Hepatocyte (in vitro differentiated cells): ENCODE measurements at regions not wholly inside any gene's neighbourhood (a gene's known extent, or its start where the extent isn't known, plus 50 kb on each side); places are given as distances from the start of the nearest gene placed in this dataset.

ENCODE experiments used
- DNase-seq: peaks from one replicate; pipeline ENCODE4 v3.0.0-alpha.2; 2016; ENCODE audit warnings: low spot score
- H2AFZ ChIP-seq: fragments of 200-600 bp; sonication (generic); 2 replicates; pipeline ENCODE4 v1.6.0; 2016; ENCODE audit warnings: antibody characterized with exemption, mild to moderate bottlenecking
- H3K27ac ChIP-seq: fragments of 200-600 bp; sonication (generic); 2 replicates; pipeline ENCODE4 v1.5.1; 2016; ENCODE audit warnings: mild to moderate bottlenecking
- H3K27me3 ChIP-seq: fragments of 200-600 bp; sonication (generic); 2 replicates; pipeline ENCODE4 v1.6.1; 2016
- H3K36me3 ChIP-seq: fragments of 200-600 bp; sonication (generic); replicated peaks from 2 replicates; pipeline ENCODE4 v1.5.1; 2016; ENCODE audit warnings: low read depth; ENCODE audit not compliant: insufficient read depth
- H3K4me1 ChIP-seq: fragments of 200-600 bp; sonication (generic); 2 replicates; pipeline ENCODE4 v1.5.1; 2016; ENCODE audit warnings: mild to moderate bottlenecking, moderate library complexity; ENCODE audit not compliant: insufficient read depth
- H3K4me2 ChIP-seq: fragments of 200-600 bp; sonication (generic); 2 replicates; pipeline ENCODE4 v1.6.0; 2016
- H3K4me3 ChIP-seq: fragments of 200-600 bp; sonication (generic); 2 replicates; pipeline ENCODE4 v1.5.1; 2016; ENCODE audit warnings: mild to moderate bottlenecking
- H3K79me2 ChIP-seq: fragments of 200-600 bp; sonication (generic); 2 replicates; pipeline ENCODE4 v1.6.0; 2017; ENCODE audit warnings: mild to moderate bottlenecking
- H3K9me2 ChIP-seq: fragments of 200-600 bp; sonication (generic); replicated peaks from 2 replicates; pipeline ENCODE4 v1.6.0; 2017; ENCODE audit warnings: mild to moderate bottlenecking; ENCODE audit not compliant: insufficient read depth
- H3K9me3 ChIP-seq: fragments of 200-600 bp; sonication (generic); 2 replicates; pipeline ENCODE4 v1.5.1; 2016; ENCODE audit warnings: low read depth, mild to moderate bottlenecking
- H4K20me1 ChIP-seq: fragments of 200-600 bp; sonication (generic); 2 replicates; pipeline ENCODE4 v1.6.0; 2016; ENCODE audit warnings: mild to moderate bottlenecking; ENCODE audit not compliant: insufficient read depth, poor library complexity, severe bottlenecking
- EZH2 ChIP-seq: fragments of 200-600 bp; sonication (generic); IDR thresholded peaks from 2 replicates; pipeline ENCODE4 v1.6.1; 2016; ENCODE audit warnings: antibody characterized with exemption, mild to moderate bottlenecking, borderline replicate concordance
- EZH2phosphoT487 ChIP-seq: fragments of 200-600 bp; sonication (generic); IDR thresholded peaks from one replicate; pipeline ENCODE4 v1.6.1; 2018; ENCODE audit warnings: antibody characterized with exemption, mild to moderate bottlenecking, low read depth, moderate library complexity; ENCODE audit not compliant: unreplicated experiment, severe bottlenecking
- WGBS: methylation state at CpG from one replicate; pipeline ENCODE4 v1.1.6; 2016; ENCODE audit warnings: low lambda C conversion rate; ENCODE audit errors: missing lambda C conversion rate; 5-methylcytosine and 5-hydroxymethylcytosine counted together
- TF ChIP-seq, protein P1 (sequence below): fragments of 200-600 bp; sonication (generic); IDR thresholded peaks from 2 replicates; pipeline ENCODE4 v1.5.1; 2016; ENCODE audit warnings: antibody characterized with exemption, mild to moderate bottlenecking; ENCODE audit not compliant: poor library complexity

DNA sequence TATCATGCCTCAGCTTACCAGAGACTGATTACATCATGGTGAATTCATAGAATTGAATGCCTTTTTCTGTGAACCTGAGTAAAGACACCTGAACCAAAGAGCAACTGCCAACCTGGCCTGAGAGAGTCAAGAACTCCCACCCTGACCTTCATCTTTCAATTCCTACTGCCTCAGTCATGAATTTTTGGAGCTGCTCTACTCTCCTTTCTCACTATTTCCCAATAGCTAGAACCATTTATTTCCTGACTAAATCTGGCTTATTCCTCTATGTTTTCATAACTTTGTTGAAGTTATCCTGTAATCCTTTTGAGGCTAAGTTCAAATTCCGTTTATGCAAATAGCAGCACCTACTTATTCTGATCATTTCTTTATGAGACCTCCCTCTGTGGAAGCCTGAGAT is 712.4 kb upstream of the UBE2E2 start:
- H3K4me1 ChIP-seq: no peaks in the 10 kb centered on the region
- H3K36me3 ChIP-seq: no peaks in the 10 kb centered on the region
- TF ChIP-seq EZH2phosphoT487: no peak
- TF ChIP-seq, protein P1, sequence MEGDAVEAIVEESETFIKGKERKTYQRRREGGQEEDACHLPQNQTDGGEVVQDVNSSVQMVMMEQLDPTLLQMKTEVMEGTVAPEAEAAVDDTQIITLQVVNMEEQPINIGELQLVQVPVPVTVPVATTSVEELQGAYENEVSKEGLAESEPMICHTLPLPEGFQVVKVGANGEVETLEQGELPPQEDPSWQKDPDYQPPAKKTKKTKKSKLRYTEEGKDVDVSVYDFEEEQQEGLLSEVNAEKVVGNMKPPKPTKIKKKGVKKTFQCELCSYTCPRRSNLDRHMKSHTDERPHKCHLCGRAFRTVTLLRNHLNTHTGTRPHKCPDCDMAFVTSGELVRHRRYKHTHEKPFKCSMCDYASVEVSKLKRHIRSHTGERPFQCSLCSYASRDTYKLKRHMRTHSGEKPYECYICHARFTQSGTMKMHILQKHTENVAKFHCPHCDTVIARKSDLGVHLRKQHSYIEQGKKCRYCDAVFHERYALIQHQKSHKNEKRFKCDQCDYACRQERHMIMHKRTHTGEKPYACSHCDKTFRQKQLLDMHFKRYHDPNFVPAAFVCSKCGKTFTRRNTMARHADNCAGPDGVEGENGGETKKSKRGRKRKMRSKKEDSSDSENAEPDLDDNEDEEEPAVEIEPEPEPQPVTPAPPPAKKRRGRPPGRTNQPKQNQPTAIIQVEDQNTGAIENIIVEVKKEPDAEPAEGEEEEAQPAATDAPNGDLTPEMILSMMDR: no peak
- TF ChIP-seq EZH2: no peak

DNA sequence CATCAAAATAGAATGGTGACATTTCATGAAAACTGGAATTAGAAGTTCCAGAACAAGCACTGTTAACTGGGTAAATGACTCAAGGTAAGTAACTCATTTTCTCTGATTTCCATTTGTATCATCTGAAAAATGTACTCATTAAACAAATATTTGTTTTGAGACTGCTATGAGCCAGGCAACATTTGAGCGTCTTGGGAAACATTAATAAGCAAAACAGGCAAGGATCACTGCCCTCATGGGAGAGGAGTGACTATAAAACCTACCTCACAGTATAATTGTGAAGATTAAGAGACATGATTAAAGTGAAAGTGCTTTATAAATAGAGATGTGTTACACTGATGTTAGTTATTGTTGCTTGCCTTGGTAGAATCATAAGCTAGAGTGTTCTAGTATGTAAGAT is 711.8 kb upstream of the UBE2E2 start:
- Histone ChIP-seq H2AFZ (no peak overlapping the region), H3K4me3 (no peak overlapping the region), H3K9me2 (no peaks in the 10 kb centered on the region), H4K20me1 (no peaks in the 10 kb centered on the region), H3K27me3 (no peaks in the 10 kb centered on the region), H3K9me3 (no peaks in the 10 kb centered on the region), H3K36me3 (no peaks in the 10 kb centered on the region), H3K4me1 (no peaks in the 10 kb centered on the region), H3K27ac (no peak overlapping the region), H3K4me2 (no peak overlapping the region), H3K79me2 (no peaks in the 10 kb centered on the region)
- TF ChIP-seq EZH2 (no peak), EZH2phosphoT487 (no peak)
- TF ChIP-seq, protein P1: no peak
- no peak for DNase-seq
- 84% methylated on average over 1 of the region's 1 CpG for WGBS

More for the DNA sequence above, 712.4 kb upstream of the UBE2E2 start:
- Histone ChIP-seq H4K20me1 (no peaks in the 10 kb centered on the region), H3K4me2 (no peak overlapping the region), H3K27me3 (no peaks in the 10 kb centered on the region), H3K9me2 (no peaks in the 10 kb centered on the region), H3K79me2 (no peaks in the 10 kb centered on the region), H3K27ac (no peak overlapping the region), H3K4me3 (no peak overlapping the region), H2AFZ (no peak overlapping the region), H3K9me3 (no peaks in the 10 kb centered on the region)
- WGBS: 79% methylated on average over 1 of the region's 1 CpG
- DNase-seq: no peak

DNA sequence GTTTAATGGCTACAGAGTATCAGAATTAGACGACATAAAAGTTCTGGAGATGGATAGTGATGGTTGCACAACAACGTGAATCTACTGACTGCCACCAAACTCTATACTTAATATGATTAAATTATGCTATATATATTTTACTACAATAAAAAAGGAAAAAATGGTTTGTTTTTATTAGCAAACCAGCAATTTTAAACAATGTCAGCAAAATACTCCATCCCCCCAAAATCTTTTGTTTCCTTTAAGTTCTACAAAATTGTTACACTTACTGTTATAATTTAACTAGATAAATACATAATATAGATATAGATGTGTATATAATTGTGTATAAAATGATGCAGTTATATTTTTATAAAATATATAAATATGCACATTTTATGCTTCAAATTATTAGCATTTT is 710.8 kb upstream of the UBE2E2 start:
- Histone ChIP-seq H3K4me2 (no peak overlapping the region), H3K4me3 (no peak overlapping the region), H4K20me1 (no peaks in the 10 kb centered on the region), H3K9me2 (no peaks in the 10 kb centered on the region), H3K79me2 (no peaks in the 10 kb centered on the region), H3K27ac (no peak overlapping the region), H3K4me1 (no peaks in the 10 kb centered on the region), H3K9me3 (no peaks in the 10 kb centered on the region), H2AFZ (no peak overlapping the region), H3K27me3 (no peaks in the 10 kb centered on the region), H3K36me3 (no peaks in the 10 kb centered on the region)
- TF ChIP-seq, protein P1: no peak
- TF ChIP-seq EZH2: no peak
- TF ChIP-seq EZH2phosphoT487: no peak
- 94% methylated on average over 2 of the region's 2 CpGs for WGBS
- no peak for DNase-seq

DNA sequence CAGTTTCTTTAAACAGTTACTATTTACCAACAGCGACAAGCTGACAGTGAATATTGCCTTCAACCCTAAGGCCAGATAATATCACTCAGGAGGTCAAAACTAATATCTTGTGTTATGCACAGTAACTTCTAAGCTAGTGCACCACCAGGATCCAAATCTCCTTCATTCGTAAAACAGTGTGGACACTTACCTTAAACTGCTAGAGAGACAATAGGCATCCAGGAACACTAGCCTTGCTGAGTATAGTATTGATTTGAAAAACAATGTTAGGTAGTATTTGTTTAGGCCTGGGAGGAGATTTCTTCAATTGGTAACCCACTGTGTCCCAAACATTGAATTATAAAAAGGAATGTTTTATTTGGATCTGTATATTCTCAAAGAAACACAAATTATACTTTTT is 707.9 kb upstream of the UBE2E2 start:
- 36% methylated on average over 2 of the region's 2 CpGs for WGBS

More for the DNA sequence above, 707.9 kb upstream of the UBE2E2 start:
- no peaks in the 10 kb centered on the region for H3K9me3 ChIP-seq
- no peaks in the 10 kb centered on the region for H3K36me3 ChIP-seq
- no peaks in the 10 kb centered on the region for H3K4me1 ChIP-seq
- H3K27me3 ChIP-seq: no peaks in the 10 kb centered on the region
- DNase-seq: no peak
- H3K9me2 ChIP-seq: no peaks in the 10 kb centered on the region
- no peak overlapping the region for H3K4me2 ChIP-seq
- no peaks in the 10 kb centered on the region for H3K79me2 ChIP-seq
- H4K20me1 ChIP-seq: no peaks in the 10 kb centered on the region
- no peak overlapping the region for H2AFZ ChIP-seq
- H3K4me3 ChIP-seq: no peak overlapping the region
- TF ChIP-seq EZH2: no peak
- no peak for TF ChIP-seq EZH2phosphoT487
- TF ChIP-seq, protein P1: no peak
- no peak overlapping the region for H3K27ac ChIP-seq
